GM19463 (cell line): ENCODE measurements at regions not wholly inside any gene's neighbourhood (a gene's known extent, or its start where the extent isn't known, plus 50 kb on each side); places are given as distances from the start of the nearest gene placed in this dataset.

Source experiments
- ATAC-seq: cut with Tn5 transposase; IDR thresholded peaks from one replicate; pipeline ENCODE4 v1.9.1; 2021; ENCODE audit warnings: mild to moderate bottlenecking, moderate library complexity; ENCODE audit not compliant: unreplicated experiment

DNA sequence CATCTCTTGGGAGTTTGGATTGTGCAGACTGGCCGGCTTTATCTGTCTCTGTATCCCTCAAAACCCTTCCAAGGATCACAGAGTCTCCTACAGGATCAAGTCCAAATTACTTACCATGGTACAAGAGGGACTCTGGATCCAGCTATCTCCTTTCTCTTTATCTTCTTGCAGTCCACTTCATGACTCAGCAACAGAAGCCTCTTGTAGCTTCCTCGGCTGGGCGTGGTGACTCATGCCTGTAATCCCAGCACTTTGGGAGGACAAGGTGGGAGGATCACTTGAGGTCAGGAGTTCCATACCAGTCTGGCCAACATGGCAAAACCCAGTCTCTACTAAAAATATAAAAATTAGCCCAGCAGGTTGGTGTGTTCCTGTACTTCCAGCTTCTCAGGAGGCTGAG is 189.7 kb downstream of the BCAT1 start:
- no peak for ATAC-seq

DNA sequence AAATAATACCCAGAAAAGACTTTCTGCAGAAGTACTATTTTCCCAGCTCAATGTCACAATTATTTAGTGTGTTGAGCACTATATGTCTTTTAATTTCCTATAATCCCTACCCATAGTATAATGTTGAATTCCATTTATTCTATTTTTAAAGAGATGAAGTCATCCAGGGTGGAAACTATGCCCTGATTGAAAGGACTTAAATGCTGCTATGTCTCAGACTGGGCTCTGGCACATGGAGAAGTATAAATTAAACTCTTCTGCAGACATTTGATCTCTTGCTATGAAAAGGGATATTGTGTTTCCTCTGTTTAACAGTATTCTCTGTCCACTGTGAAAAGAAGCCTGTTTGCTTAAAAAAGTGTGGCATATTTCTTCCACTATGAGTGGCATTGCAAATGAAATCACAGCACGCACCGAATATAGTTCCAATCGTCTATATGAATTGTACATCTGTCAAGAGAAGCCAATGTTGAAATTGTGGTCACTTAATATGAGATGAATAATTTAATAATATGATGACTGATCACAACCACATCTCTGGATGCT is 192.3 kb downstream of the BCAT1 start:
- ATAC-seq, result no peak

DNA sequence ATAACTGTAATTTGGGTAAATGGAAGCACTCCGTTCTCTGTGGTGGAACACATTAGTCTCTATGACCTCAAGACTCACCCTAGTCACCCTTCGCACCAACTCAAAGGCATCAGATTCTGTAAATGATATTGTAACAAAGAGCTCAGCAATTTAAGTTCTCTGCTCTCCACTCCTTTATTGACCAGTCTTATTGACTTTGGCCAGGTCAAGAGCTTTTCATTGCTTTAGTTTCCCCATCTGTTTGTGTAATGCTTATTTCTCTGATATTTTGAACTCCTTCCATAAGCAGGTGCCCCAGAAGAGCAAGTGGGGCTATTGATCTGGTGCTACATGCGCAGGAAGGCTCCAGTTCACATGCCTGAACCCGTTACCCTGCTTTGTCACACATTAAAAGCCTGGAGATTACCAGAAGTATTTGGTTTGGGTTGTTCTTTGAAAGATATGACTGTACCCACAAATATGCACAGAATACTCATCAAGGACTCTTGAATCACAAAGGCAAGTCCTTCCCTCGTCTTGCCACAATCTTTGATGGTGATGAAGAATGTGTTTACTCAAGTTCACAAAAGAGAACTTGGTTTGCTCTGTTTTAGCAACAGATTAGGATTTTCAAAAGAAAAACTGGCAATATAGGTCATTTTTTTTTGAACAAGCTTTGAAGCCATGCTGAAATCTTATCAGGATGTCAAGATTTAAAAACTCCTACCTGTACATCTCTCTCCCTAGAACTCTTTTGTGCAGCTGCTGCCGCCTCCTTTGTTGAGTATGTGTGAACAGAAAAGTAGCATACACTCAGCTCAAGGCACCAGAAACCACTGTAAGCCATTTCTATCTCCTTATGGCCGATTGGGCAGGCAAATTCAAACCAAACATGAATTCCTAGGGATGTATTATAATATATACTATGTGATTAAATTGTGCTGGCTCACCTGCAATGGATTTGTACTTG is 193.9 kb downstream of the BCAT1 start:
- ATAC-seq, result no peak

DNA sequence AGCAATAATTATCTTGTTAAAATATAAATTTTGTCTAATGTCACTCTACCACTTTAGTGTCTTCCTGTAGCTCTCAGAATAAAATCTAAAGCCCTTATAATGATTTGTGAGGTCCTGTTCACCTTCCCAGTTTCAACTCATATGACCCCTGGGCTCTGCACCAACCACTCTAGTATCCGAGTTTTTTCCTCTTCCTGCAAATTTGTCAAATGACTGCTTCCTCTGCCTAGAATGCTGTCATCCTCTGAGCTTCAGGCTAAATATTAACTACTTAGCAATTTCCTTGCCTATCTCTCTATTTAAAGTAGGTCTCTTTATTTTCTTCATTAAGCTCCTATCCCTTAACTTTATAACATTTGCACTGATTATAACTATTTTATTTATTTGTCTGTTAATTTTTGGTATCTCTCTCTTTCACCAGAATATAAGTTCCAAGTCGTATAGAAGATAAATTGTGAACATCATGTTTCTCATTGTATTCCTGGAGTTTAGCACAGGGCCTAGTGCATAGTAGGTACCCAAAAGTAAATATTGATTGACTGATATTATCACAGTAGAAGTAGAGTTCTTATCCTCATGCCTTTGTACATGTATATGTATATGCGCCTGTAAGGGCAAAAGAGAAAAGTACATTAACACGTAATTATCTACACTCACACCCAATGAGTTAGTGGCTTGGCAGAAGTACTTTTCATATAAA is 196.0 kb downstream of the BCAT1 start:
- no peak for ATAC-seq

DNA sequence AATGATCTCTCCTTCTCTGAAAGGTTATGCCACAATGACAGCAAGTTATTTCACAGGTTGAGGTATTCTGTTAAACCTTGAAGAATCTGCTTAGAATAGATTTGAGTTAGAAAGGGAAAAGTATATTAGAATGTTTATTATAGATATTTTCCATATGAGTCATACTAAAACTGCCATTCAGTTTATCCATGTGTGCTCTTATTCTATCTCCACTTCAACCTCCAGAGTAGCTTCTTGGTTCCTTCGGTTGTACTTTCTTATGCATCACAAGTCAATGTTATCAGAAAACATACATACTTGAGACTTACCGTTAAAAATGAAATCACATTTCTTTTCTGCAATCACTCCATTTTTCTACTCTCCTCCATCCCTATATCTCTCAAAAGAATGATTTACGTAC is 197.7 kb downstream of the BCAT1 start:
- ATAC-seq, result no peak

DNA sequence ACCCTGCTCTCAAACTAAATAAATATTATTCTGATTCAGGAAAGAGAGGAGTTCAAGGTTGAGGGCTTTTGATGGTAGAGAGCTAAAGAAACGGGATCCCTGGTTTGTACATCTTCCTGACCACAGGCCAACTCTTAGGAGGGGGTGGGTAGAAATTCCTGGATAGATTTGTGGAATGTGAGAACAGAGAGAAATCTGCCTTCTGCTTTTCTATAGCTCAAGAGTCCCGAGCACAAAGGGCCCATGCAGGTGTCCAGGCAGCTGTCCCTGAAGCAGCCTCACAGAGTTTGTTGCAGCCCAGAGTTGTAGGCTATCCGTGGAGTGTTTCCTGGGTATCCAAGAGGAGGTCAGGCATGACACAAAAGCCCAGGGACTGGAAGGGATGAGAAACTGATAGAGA is 198.6 kb downstream of the BCAT1 start:
- ATAC-seq, result no peak

DNA sequence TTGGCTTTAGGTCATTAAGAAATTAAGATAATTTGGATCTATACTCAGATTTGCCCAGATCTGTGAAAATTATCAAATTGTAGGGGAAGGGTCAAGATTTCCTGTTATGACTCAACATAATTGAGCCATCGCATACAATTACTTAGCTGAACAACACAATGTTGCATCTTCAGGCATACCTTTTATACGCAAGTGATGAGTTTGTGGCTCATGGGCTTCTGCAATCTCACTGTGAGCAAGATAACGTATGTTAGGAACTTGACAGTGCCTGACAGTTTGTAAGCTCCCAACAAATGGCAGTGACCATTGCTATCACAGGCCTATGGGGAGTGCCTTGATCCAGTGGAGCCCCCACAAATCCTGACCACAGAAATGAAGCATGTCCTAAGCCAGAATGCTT is 199.7 kb downstream of the BCAT1 start:
- no peak for ATAC-seq

DNA sequence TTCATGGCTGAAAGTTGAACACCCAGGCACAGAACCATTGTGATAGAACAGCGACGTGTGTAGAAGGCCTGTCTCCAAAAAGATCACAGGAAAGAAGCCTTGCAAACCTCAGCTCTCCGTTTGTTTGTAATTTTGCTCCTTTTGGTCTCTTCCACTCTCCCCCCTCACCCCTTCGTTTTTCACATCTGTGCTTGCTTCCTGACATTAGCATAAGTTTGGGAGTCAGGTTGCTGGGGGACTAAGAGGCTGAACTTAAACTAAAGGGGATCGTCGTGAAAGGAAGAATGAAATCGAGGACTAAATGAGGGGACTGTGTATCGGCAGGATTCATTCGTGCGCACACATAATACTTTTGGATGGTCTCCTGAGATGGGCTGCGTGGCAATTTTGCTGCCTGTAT is 200.6 kb downstream of the BCAT1 start:
- ATAC-seq, result no peak

DNA sequence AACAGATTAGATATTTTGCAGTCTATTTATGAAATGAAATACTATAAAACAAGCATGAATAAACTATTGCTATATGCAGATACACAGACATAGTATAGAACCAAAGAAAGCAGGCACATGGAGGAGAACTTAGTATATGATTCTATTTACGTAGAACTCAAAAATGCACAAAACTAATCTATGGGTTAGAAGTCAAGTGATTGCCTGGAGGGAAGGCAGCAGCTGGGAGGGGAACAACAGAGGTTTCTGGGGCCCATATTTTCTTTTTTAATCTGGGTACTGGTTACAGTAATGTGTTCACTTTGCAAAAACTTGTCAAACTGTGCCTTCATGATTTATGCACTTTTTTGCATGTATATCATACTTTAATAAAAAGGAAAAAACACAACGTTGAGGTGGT is 202.0 kb downstream of the BCAT1 start:
- no peak for ATAC-seq

DNA sequence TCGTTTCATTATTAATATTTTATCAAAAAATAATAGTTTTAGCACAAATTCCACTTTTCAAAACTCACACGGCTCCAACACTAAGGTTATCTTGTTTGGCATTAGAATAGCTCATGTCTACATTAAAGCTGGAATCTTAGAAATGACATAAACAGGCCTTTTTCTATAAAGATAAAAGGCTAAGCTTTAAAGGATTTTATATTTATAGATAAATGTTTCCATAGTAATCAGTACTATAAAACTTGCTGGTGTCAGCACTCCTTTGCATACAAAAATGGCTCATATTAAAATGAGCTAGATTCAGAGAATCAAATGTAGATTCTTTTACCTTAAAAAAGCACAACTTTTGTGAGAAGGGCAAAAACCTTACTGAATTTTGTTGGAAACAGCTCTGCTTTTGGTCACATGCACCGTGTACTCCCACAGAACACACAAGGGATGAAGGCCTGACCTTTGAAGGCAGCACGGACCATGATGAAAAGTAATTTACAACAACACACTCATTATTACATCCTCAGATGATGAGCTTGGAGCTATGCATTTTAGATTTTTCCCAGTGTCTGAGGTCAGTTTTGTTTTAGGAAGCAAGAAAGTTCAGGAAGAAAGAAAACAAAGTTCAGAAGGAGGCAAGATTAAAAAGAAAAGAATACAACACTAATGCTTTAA is 202.8 kb downstream of the BCAT1 start:
- no peak for ATAC-seq

DNA sequence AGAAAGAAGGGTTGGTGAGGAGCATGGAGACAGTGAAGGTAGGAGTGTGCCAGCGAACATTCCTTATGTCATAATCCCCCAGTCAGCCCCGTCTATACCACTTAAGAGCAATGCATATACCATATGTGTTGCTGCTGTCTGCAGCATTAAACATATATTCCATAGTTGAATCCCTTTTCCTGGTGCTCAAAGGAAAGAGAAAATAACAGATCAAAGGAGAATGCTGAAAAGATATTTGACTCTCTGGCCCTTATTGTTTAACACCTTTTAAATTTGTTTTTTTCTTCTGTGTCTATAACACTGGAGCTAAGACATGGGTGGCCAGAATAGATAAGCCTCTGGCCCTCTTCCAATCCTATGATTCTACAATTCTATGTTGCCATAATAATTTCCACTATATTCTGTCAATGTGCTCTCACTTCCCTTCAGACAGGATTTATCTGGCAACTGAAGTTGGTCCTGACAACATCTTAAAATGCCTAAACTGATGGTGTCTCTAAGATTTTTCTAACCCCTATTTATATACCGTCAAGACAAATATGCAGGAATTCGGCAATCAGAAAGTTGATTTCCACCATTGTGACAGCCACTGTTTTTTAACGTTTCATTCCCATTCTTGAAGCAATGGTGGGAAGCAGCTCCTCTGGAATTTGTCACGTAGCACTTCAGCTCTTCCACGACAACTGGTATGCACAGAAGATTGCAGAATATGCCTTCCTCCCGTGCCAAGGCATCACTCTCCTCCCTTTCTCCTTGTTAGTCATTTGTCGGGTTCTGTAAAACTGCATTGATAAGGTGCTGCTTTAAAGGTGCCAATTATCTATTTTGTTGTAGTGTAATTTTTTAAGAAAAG is 204.7 kb downstream of the BCAT1 start:
- no peak for ATAC-seq

DNA sequence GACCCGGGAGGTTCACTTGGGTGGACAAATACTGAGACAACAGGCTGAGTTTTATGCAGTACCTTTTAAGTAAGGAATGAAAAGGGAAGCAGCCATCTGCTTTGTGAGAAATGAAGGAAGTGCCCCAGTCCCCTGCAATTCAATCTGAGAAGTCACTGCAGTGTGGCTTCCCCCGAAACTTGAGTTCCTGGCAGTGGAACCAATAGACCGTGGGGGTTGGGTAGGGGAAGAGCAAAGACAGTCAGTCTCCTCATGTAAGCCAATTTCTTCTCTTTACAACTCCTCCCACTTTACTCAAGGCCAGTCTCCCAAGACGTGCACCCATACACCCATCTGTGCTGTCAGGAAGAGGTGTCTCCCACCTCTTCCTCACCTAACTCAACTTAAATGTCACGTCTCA is 206.5 kb downstream of the BCAT1 start:
- peak; percentile 81 for ATAC-seq

DNA sequence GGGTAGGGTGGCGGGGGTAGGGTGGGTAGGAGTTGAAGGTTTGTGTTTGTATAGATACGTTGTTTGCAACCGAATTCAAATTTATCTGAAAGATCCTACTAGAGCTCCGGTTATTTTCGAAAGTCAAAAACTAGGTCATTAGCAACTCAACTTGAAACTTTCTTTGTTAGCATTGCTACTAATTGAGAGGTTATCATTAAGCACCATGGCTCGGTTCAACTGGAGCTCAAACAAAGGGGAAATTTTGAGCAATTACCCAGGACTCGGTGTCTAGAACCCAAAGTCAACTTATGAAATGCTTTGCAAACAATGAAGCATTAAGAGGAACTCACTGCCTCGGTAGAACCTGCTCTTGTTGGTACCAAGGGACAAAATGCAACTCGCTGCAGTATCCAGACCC is 207.7 kb downstream of the BCAT1 start:
- ATAC-seq, result peak; percentile 73

DNA sequence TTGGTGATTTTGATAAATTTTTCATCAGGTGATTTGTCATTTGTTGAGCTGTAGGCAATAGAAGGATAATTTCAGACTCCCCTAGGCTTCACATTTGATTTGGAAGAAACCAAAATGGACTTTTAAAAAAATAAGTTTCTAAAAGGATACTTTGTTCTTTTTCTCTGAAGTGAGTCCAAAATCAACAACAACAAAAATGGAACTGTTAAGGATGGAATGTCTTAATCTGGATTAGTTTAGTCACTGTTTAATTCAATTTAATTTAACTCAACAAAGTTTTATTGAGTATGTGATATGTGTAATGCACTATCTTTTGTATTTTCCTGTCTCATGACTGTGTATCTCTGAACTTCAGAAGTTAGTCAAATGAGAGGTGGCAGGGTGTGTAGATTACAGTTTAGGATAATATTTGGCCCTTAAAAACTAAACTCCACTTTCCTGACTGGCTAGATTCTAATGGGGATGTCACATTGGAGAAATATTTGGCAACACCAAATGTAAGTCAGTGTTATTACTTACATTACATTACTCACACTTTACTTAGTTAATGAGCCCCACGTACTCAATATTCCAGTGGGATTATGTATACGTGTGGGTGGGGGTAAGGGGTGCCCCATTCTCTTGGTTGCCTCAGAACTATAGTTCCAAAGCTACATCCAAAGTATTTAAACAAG is 209.7 kb downstream of the BCAT1 start:
- ATAC-seq, result no peak

DNA sequence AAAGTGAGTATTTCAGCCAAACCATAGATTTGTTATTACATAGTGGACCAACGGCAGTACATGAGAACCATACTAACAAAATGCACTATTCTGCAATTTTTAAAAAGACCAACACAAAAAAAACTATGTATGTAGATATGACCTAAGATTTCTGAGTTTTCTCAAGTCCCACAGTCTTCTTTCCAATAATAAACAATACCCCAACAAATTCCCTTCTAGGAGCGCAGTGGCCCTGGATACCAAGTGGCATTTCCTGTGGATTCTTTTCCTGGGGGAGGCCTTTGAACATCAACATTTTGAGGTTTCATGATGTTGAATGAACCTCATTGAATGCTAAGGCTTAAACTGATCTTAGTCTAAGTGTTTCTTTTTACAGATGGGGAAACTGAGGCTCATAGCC is 210.5 kb downstream of the BCAT1 start:
- ATAC-seq, result no peak

DNA sequence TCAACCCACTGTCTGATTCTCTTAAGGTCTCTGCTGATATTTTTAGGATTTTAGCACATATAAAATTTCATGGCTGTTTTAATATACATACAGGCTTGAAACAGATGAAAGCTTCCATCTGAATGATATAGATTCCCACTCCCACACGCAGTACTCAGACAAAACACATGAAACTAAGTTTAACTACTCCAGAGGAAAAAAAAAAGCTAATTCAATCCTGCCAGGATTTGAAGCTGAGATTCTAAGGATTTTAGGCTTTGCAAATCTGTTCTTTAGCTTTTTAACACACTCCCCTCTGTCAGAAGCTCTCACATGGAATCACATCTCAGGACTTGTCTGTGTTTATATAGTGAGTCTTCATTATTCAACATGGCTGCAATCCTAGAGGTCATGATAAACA is 217.3 kb downstream of the BCAT1 start:
- no peak for ATAC-seq

DNA sequence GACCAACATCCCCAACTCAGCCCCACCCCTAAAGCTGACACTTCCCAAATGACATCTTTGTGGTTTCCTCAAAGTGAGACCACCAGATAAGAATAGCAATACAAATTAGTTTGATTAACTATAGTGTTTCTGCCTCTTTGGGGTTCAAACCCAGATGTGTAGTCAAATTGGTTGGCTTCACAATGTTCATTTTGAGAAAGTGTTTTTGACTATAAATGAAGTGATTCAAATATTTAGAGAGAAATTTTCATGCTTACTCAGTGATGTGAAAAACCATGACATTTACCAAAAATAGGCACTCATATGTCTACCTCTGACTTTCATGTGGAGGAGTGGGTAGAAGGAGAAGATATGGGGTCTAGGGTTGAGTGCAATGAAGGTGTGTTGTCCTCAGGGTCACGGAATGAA is 218.4 kb downstream of the BCAT1 start:
- peak; percentile 47 for ATAC-seq

DNA sequence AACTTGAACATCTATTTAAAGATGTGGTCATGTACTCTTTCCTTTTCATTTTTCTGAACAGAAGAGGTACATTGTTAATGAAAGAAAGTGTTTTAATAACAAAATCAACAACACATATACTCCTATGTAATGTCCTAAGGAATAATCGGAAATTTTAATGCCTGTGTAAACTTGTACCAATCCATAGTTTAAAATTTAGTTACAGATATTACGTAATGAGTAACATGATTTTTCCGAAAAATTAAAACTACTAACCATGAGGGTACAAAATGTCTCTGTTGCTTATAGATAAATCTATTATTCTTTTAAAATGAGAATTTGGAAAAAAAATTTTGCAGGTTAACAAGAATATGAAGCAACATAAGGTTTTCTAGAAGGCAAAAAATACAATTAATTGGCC is 220.1 kb downstream of the BCAT1 start:
- ATAC-seq, result no peak

DNA sequence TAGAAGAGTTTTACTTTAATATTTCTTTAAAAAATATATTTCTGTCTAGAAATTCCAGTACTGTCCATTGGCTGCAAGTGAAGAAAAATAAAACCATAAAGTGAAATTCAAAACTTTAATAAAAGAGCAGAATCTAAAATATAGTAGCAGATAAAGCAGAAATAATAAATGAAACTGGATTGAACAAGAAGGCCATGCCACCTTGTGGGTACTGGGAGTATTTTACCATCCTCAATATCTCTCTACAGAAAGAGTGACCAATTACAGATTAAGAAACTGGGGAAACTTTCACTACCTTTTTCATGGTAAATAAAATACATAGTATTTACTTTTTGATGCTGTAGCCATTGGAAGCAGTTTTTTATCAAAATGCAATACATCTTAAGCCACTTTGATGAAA is 220.5 kb downstream of the BCAT1 start:
- no peak for ATAC-seq

DNA sequence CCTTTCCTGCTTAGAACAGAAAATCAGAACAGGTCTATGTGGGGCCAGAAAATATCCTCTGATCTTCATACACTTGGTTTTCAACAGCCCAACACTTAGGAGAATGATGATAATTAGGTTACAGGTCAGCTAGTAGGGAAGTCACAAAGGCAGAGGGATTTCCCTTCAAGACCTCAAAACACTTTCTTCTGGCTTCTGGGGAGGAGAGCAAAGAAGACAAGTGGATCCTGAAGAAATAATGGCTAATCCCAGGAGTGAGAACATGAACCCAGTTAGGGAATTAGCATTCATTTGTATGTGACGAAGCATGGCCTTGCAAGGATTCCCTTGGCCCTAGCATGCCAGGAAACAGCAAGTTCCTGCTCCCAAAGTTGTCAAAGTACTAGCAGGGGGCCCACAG is 223.3 kb downstream of the BCAT1 start:
- ATAC-seq, result no peak
